Loucy (cell line): ENCODE measurements at regions not wholly inside any gene's neighbourhood (a gene's known extent, or its start where the extent isn't known, plus 50 kb on each side); places are given as distances from the start of the nearest gene placed in this dataset.

Experiments used
- H2AFZ ChIP-seq: fragments of 200-600 bp; sonication (generic); 2 replicates; pipeline ENCODE4 v1.6.0; 2016; ENCODE audit warnings: antibody characterized with exemption, mild to moderate bottlenecking, low read length, moderate library complexity
- H3F3A ChIP-seq: fragments of 200-600 bp; 2 replicates; pipeline ENCODE4 v1.6.0; 2016; ENCODE audit warnings: antibody characterized with exemption, low read depth, mild to moderate bottlenecking
- H3K27me3 ChIP-seq: fragments of 200-600 bp; sonication (generic); 2 replicates; pipeline ENCODE4 v1.6.1; 2014; ENCODE audit warnings: low read length, mild to moderate bottlenecking; ENCODE audit not compliant: insufficient read depth, poor library complexity, severe bottlenecking
- H3K36me3 ChIP-seq: fragments of 200-600 bp; sonication (generic); 2 replicates; pipeline ENCODE4 v1.6.1; 2016; ENCODE audit warnings: low read length; ENCODE audit not compliant: insufficient read depth
- H3K4me1 ChIP-seq: fragments of 200-600 bp; sonication (generic); 2 replicates; pipeline ENCODE4 v1.5.1; 2014; ENCODE audit warnings: low read length, mild to moderate bottlenecking; ENCODE audit not compliant: insufficient read depth, poor library complexity, severe bottlenecking
- H3K4me2 ChIP-seq: fragments of 200-600 bp; sonication (generic); 2 replicates; pipeline ENCODE4 v1.6.0; 2014; ENCODE audit warnings: antibody characterized with exemption, low read length, low read depth, mild to moderate bottlenecking; ENCODE audit not compliant: poor library complexity, severe bottlenecking
- H3K4me3 ChIP-seq: fragments of 200-600 bp; sonication (generic); 2 replicates; pipeline ENCODE4 v1.5.1; 2014; ENCODE audit warnings: low read length, mild to moderate bottlenecking, mixed read lengths; ENCODE audit not compliant: poor library complexity, severe bottlenecking
- H3K79me2 ChIP-seq: fragments of 200-600 bp; sonication (generic); 2 replicates; pipeline ENCODE4 v1.6.1; 2014; ENCODE audit warnings: low read length; ENCODE audit not compliant: insufficient read depth
- H3K9ac ChIP-seq: fragments of 200-600 bp; sonication (generic); 2 replicates; pipeline ENCODE4 v1.6.0; 2014; ENCODE audit warnings: mild to moderate bottlenecking, low read depth, low read length, moderate library complexity; ENCODE audit not compliant: poor library complexity, severe bottlenecking
- H3K9me2 ChIP-seq: fragments of 200-600 bp; sonication (generic); replicated peaks from 2 replicates; pipeline ENCODE4 v1.6.1; 2016; ENCODE audit warnings: low read depth, low read length, mixed read lengths
- H3K9me3 ChIP-seq: fragments of 200-600 bp; sonication (generic); 2 replicates; pipeline ENCODE4 v1.6.1; 2014; ENCODE audit warnings: mild to moderate bottlenecking, antibody characterized with exemption, low read length, low read depth; ENCODE audit not compliant: insufficient read depth
- H4K20me1 ChIP-seq: fragments of 200-600 bp; sonication (generic); 2 replicates; pipeline ENCODE4 v1.6.0; 2014; ENCODE audit warnings: antibody characterized with exemption, low read length, mild to moderate bottlenecking; ENCODE audit not compliant: insufficient read depth, poor library complexity, severe bottlenecking
- EZH2phosphoT487 ChIP-seq: fragments of 200-600 bp; IDR thresholded peaks from 2 replicates; pipeline ENCODE4 v1.6.1; 2018; ENCODE audit warnings: antibody characterized with exemption, mild to moderate bottlenecking, moderate library complexity, borderline replicate concordance
- TF ChIP-seq, protein P1 (sequence below): fragments of 200-600 bp; sonication (generic); conservative IDR thresholded peaks from 2 replicates; pipeline ENCODE4 v1.5.1; 2014; ENCODE audit warnings: mild to moderate bottlenecking, antibody characterized with exemption, low read length

DNA sequence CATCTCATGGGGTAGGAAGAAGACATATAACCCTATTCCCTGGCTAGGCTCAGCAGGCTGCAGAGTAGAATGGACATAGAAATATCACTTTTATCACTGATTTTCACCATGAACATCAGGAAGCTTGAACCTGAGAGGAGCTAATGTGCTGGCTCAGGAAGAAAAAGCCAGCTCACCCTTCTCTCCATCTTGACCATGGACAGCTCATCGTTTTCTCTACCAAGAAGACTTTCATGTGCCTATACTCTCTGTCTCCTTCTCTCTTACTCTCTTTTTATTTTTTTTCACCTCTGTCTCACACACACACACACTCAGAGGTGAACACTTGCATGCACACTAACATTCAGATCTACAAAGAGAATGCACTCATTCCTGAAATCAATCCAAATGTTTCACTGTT lies 372.8 kb upstream of the CNTNAP5 start:
- H4K20me1 ChIP-seq, result no peaks in the 10 kb centered on the region
- H3K9ac ChIP-seq, result no peak overlapping the region
- TF ChIP-seq EZH2phosphoT487, result no peak
- TF ChIP-seq, protein P1, sequence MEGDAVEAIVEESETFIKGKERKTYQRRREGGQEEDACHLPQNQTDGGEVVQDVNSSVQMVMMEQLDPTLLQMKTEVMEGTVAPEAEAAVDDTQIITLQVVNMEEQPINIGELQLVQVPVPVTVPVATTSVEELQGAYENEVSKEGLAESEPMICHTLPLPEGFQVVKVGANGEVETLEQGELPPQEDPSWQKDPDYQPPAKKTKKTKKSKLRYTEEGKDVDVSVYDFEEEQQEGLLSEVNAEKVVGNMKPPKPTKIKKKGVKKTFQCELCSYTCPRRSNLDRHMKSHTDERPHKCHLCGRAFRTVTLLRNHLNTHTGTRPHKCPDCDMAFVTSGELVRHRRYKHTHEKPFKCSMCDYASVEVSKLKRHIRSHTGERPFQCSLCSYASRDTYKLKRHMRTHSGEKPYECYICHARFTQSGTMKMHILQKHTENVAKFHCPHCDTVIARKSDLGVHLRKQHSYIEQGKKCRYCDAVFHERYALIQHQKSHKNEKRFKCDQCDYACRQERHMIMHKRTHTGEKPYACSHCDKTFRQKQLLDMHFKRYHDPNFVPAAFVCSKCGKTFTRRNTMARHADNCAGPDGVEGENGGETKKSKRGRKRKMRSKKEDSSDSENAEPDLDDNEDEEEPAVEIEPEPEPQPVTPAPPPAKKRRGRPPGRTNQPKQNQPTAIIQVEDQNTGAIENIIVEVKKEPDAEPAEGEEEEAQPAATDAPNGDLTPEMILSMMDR, result no peak
- no peaks in the 10 kb centered on the region for H3K9me3 ChIP-seq
- H3K4me2 ChIP-seq, result no peak overlapping the region
- peaks cover 8% of the 10 kb centered on the region for H3K4me1 ChIP-seq
- no peak overlapping the region for H2AFZ ChIP-seq
- H3F3A ChIP-seq, result no peaks in the 10 kb centered on the region
- H3K27me3 ChIP-seq, result no peaks in the 10 kb centered on the region
- H3K9me2 ChIP-seq, result no peaks in the 10 kb centered on the region
- H3K79me2 ChIP-seq, result no peaks in the 10 kb centered on the region
- no peak overlapping the region for H3K4me3 ChIP-seq
- H3K36me3 ChIP-seq, result no peaks in the 10 kb centered on the region

DNA sequence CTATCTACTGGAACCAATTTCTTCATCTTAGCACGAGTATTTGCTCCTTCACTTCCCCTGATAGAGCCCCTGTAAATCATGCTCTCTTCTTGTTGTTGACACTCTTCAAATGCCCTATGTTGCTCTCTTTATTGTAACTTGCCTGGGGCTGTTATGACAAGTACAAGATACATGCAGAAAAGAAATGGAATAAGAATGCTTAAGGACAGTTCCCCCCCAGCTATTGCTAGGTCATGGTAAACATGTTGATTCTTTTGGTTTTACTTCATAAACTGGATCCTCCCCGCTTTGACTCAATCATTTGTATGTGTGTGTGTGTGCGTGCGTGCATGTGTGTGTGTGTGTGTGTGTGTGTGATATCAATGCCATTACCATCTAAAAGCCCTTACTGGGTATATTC lies 368.5 kb upstream of the CNTNAP5 start:
- Histone ChIP-seq H3K79me2 (no peaks in the 10 kb centered on the region), H3K36me3 (no peaks in the 10 kb centered on the region), H3K4me3 (no peak overlapping the region), H3K9ac (no peak overlapping the region), H3K27me3 (no peaks in the 10 kb centered on the region), H3F3A (no peaks in the 10 kb centered on the region), H3K4me1 (no peaks in the 10 kb centered on the region), H2AFZ (no peak overlapping the region), H3K9me3 (no peaks in the 10 kb centered on the region), H3K9me2 (no peaks in the 10 kb centered on the region), H4K20me1 (no peaks in the 10 kb centered on the region), H3K4me2 (no peak overlapping the region)
- TF ChIP-seq, protein P1, result no peak
- no peak for TF ChIP-seq EZH2phosphoT487

DNA sequence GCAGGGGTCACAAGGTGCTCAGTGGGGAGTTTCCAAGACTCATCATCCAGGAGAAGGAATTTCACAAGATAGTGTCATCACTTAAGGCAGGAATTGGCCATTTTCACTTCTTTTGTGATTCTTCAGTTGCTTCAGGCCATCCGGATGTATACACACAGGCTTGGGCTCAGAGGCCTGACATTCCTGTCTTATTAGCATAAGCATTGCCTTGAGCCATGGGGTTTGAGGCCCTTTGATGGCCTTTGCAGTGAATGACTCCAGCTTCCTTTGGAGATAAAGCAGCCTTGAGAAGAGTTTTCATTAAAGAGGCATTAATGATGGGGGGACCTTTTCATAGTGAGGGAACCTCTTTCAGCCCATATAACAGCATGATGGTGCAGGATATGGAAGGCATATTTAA lies 366.0 kb upstream of the CNTNAP5 start:
- TF ChIP-seq EZH2phosphoT487, result no peak
- TF ChIP-seq, protein P1, result no peak
- no peaks in the 10 kb centered on the region for H3K79me2 ChIP-seq
- no peaks in the 10 kb centered on the region for H3K9me3 ChIP-seq

More for the DNA sequence above, 366.0 kb upstream of the CNTNAP5 start:
- no peaks in the 10 kb centered on the region for H4K20me1 ChIP-seq
- H3K4me3 ChIP-seq, result no peak overlapping the region
- H3K27me3 ChIP-seq, result no peaks in the 10 kb centered on the region
- no peaks in the 10 kb centered on the region for H3F3A ChIP-seq
- H3K36me3 ChIP-seq, result no peaks in the 10 kb centered on the region
- H3K4me2 ChIP-seq, result no peak overlapping the region
- H3K9ac ChIP-seq, result no peak overlapping the region
- H3K9me2 ChIP-seq, result no peaks in the 10 kb centered on the region
- H3K4me1 ChIP-seq, result no peaks in the 10 kb centered on the region
- no peak overlapping the region for H2AFZ ChIP-seq
